Ectodermal cell (in vitro differentiated cells): ENCODE measurements at regions not wholly inside any gene's neighbourhood (a gene's known extent, or its start where the extent isn't known, plus 50 kb on each side); places are given as distances from the start of the nearest gene placed in this dataset.

Experiments
- H3K27ac ChIP-seq: 2 replicates; pipeline ENCODE4 v1.7.0; 2013; ENCODE audit warnings: mild to moderate bottlenecking, low read depth, low read length; ENCODE audit not compliant: insufficient read depth, poor library complexity, severe bottlenecking
- H3K27me3 ChIP-seq: 2 replicates; pipeline ENCODE4 v1.7.0; 2013; ENCODE audit warnings: mild to moderate bottlenecking, low read length; ENCODE audit not compliant: insufficient read depth, control insufficient read depth, poor library complexity, severe bottlenecking
- H3K36me3 ChIP-seq: one replicate; pipeline ENCODE4 v1.7.0; 2013; ENCODE audit warnings: low read length; ENCODE audit not compliant: control insufficient read depth, insufficient read depth
- H3K4me1 ChIP-seq: one replicate; pipeline ENCODE4 v1.7.0; 2013; ENCODE audit warnings: low read length; ENCODE audit not compliant: control insufficient read depth, insufficient read depth
- H3K4me3 ChIP-seq: 2 replicates; pipeline ENCODE4 v1.7.0; 2013; ENCODE audit warnings: low read depth, low read length, control low read depth; ENCODE audit not compliant: insufficient read depth
- H3K9me3 ChIP-seq: 2 replicates; pipeline ENCODE4 v1.7.0; 2013; ENCODE audit warnings: mild to moderate bottlenecking, low read length, moderate library complexity; ENCODE audit not compliant: control insufficient read depth
- WGBS, 2 experiments: methylation state at CpG; one replicate each; pipeline ENCODE4 v1.1.7; 2013; ENCODE audit warnings: missing lambda C conversion rate in 2 of 2; 5-methylcytosine and 5-hydroxymethylcytosine counted together

- peaks cover 3% of the 10 kb centered on the region for H3K4me1 ChIP-seq
- no peak overlapping the region for H3K4me3 ChIP-seq
- no peaks in the 10 kb centered on the region for H3K27me3 ChIP-seq
- 73 to 88% methylated on average over 1 of the region's 1 CpG for WGBS, 2 experiments
- H3K36me3 ChIP-seq = no peaks in the 10 kb centered on the region
- no peak overlapping the region for H3K27ac ChIP-seq
- H3K9me3 ChIP-seq = no peaks in the 10 kb centered on the region
Measured at GRCh38 chr3:111244760-111245159, 173.1 kb downstream of the NECTIN3 start.

- no peak overlapping the region for H3K27ac ChIP-seq
- WGBS, 2 experiments = 90 to 92% methylated on average over 7 of the region's 7 CpGs
- no peaks in the 10 kb centered on the region for H3K27me3 ChIP-seq
- no peak overlapping the region for H3K4me3 ChIP-seq
- no peaks in the 10 kb centered on the region for H3K36me3 ChIP-seq
- H3K4me1 ChIP-seq = peaks cover 3% of the 10 kb centered on the region
- H3K9me3 ChIP-seq = no peaks in the 10 kb centered on the region
Measured at GRCh38 chr3:111246967-111247760, 175.5 kb downstream of the NECTIN3 start.

GRCh38 chr3:111248406-111248805 lies 176.8 kb downstream of the NECTIN3 start:
- H3K4me3 ChIP-seq = no peak overlapping the region
- H3K4me1 ChIP-seq = peaks cover 3% of the 10 kb centered on the region
- H3K9me3 ChIP-seq = no peaks in the 10 kb centered on the region
- no peak overlapping the region for H3K27ac ChIP-seq
- 100% methylated on average over 1 of the region's 1 CpG for WGBS, 2 experiments
- no peaks in the 10 kb centered on the region for H3K27me3 ChIP-seq
- H3K36me3 ChIP-seq = no peaks in the 10 kb centered on the region

GRCh38 chr3:111249421-111249820 lies 177.8 kb downstream of the NECTIN3 start:
- Histone ChIP-seq H3K9me3 (no peaks in the 10 kb centered on the region), H3K4me1 (peaks cover 3% of the 10 kb centered on the region), H3K36me3 (no peaks in the 10 kb centered on the region), H3K27ac (no peak overlapping the region), H3K27me3 (no peaks in the 10 kb centered on the region), H3K4me3 (no peak overlapping the region)

GRCh38 chr3:111252779-111253178 lies 181.2 kb downstream of the NECTIN3 start:
- Histone ChIP-seq H3K27me3 (no peaks in the 10 kb centered on the region), H3K36me3 (no peaks in the 10 kb centered on the region), H3K9me3 (no peaks in the 10 kb centered on the region), H3K4me3 (no peak overlapping the region), H3K4me1 (no peaks in the 10 kb centered on the region), H3K27ac (no peak overlapping the region)
- WGBS, 2 experiments = 65 to 69% methylated on average over 3 of the region's 3 CpGs

GRCh38 chr3:111253733-111254132 lies 182.1 kb downstream of the NECTIN3 start:
- WGBS, 2 experiments = 88 to 92% methylated on average over 2 of the region's 2 CpGs
- Histone ChIP-seq H3K36me3 (no peaks in the 10 kb centered on the region), H3K4me3 (no peak overlapping the region), H3K9me3 (no peaks in the 10 kb centered on the region), H3K27me3 (no peaks in the 10 kb centered on the region), H3K4me1 (no peaks in the 10 kb centered on the region), H3K27ac (no peak overlapping the region)

- H3K27ac ChIP-seq = no peak overlapping the region
Measured at GRCh38 chr3:111260878-111261277, 189.3 kb downstream of the NECTIN3 start.

GRCh38 chr3:111269777-111270176 lies 198.2 kb downstream of the NECTIN3 start:
- no peaks in the 10 kb centered on the region for H3K9me3 ChIP-seq
- H3K36me3 ChIP-seq = no peaks in the 10 kb centered on the region
- no peaks in the 10 kb centered on the region for H3K4me1 ChIP-seq
- no peak overlapping the region for H3K27ac ChIP-seq
- no peaks in the 10 kb centered on the region for H3K27me3 ChIP-seq
- 67 to 77% methylated on average over 1 to 2 of the region's 2 CpGs for WGBS, 2 experiments
- no peak overlapping the region for H3K4me3 ChIP-seq

More at GRCh38 chr3:111260878-111261277, 189.3 kb downstream of the NECTIN3 start:
- H3K36me3 ChIP-seq = no peaks in the 10 kb centered on the region
- no peak overlapping the region for H3K4me3 ChIP-seq
- H3K9me3 ChIP-seq = no peaks in the 10 kb centered on the region
- H3K4me1 ChIP-seq = no peaks in the 10 kb centered on the region
- H3K27me3 ChIP-seq = no peaks in the 10 kb centered on the region

GRCh38 chr3:111277226-111277625 lies 205.6 kb downstream of the NECTIN3 start:
- 12 to 31% methylated on average over 4 of the region's 4 CpGs for WGBS, 2 experiments
- no peaks in the 10 kb centered on the region for H3K9me3 ChIP-seq
- H3K4me3 ChIP-seq = no peak overlapping the region
- H3K4me1 ChIP-seq = peaks cover 15% of the 10 kb centered on the region
- no peaks in the 10 kb centered on the region for H3K27me3 ChIP-seq
- peak overlapping the region; percentile 48 for H3K27ac ChIP-seq
- H3K36me3 ChIP-seq = no peaks in the 10 kb centered on the region

GRCh38 chr3:111278959-111279358 lies 207.3 kb downstream of the NECTIN3 start:
- peaks cover 15% of the 10 kb centered on the region for H3K4me1 ChIP-seq
- H3K9me3 ChIP-seq = no peaks in the 10 kb centered on the region
- H3K27ac ChIP-seq = no peak overlapping the region
- no peaks in the 10 kb centered on the region for H3K27me3 ChIP-seq
- H3K4me3 ChIP-seq = no peak overlapping the region
- H3K36me3 ChIP-seq = no peaks in the 10 kb centered on the region
